ENCODE measurements at regions not wholly inside any gene's neighbourhood (a gene's known extent, or its start where the extent isn't known, plus 50 kb on each side); places are given as distances from the start of the nearest gene placed in this dataset.
"Not testable (repeated sequence)": the region's sequence is repeated elsewhere in the genome, so short reads cannot be mapped to it uniquely, and the experiment has no call there.

DNA sequence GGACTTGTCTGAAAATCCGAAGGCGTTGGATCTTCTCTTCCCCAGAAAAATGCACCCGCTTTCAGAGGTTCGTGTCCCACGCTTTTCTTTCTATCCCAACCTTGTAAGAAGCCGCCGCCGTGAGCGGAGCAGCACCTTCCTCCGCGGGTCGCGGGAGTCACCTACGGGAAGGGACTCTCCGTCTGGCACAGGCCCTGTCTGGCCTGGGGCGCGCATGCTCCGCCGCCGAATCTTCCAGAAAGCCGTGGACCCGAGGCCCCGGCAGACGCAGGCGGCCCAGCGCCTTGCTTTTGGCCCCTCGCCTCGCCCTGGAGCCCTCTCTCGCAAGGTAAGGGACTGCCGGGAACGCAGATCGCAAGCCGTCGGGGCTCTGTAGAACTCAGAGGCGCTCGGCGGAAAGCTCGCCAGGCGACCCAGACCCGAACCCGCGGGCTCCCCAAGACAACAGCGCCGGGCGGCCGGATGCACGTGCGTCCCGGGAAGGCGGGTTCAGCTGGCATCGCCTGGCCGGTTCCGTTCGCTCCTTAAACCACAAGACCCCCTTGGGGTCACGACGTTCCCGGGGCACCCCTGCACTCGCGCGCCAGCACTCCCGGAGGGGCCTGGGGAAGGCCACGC lies 4055.2 kb upstream of the TPTE start:
- no CpG with 5 or more reads among the region's 62 CpGs for WGBS (ENCODE audit: low lambda C conversion rate)
- not testable (repeated sequence) for H3K27ac ChIP-seq (ENCODE audit: low read depth in 2 of 2, low read length in 1 of 2)

DNA sequence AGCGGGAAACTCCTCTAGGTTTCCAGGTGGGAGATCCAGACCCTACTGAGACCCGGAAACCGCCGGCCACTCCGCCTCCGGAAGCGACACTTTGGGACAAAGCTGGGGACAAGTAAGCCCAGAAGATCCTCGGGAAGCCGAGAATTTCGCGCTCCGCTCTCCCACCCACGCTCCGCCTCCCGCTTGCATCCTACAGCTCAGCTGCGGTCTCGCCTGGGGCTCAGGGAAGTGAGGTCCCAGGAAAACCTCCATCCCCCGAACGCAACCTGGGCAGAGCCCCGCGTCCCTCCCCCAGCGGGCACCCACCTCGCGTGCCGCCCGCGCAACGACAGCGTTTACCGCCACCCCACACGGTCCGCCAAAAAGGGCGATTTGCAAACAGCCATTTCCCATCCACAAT lies 4054.7 kb upstream of the TPTE start:
- H3K4me2 ChIP-seq; CTCF ChIA-PET; POLR2A ChIA-PET; H3K9me3 ChIP-seq; H3K4me3 ChIP-seq (ENCODE audit: low read depth in 2 of 2, low read length in 1 of 2); H3K9ac ChIP-seq; H3K4me1 ChIP-seq (ENCODE audit: control insufficient read depth in 1 of 2, insufficient read depth in 2 of 2, low read depth in 1 of 2, low read length in 1 of 2); H3K27me3 ChIP-seq (ENCODE audit: insufficient read depth); DNase-seq; H3K9me2 ChIP-seq; H4K20me1 ChIP-seq (ENCODE audit: insufficient read depth); H2AFZ ChIP-seq (ENCODE audit: low read depth); H3K79me2 ChIP-seq (ENCODE audit: insufficient read depth); H3F3A ChIP-seq (replicated peaks; ENCODE audit: insufficient read depth); H3K36me3 ChIP-seq (replicated peaks in 1 of 2; ENCODE audit: control insufficient read depth in 1 of 2, insufficient read depth in 2 of 2, low read length in 1 of 2); H3K27ac ChIP-seq (ENCODE audit: low read depth in 2 of 2, low read length in 1 of 2): not testable (repeated sequence)
- WGBS (ENCODE audit: low lambda C conversion rate) = no CpG with 5 or more reads among the region's 33 CpGs

More for the DNA sequence above, 4055.2 kb upstream of the TPTE start:
- H3K27me3 ChIP-seq (ENCODE audit: insufficient read depth); CTCF ChIA-PET; H3K9me2 ChIP-seq; DNase-seq; H3K4me3 ChIP-seq (ENCODE audit: low read depth in 2 of 2, low read length in 1 of 2); H2AFZ ChIP-seq (ENCODE audit: low read depth); H3K9me3 ChIP-seq; H3K79me2 ChIP-seq (ENCODE audit: insufficient read depth); H3K4me2 ChIP-seq; H3K9ac ChIP-seq; H3K4me1 ChIP-seq (ENCODE audit: control insufficient read depth in 1 of 2, insufficient read depth in 2 of 2, low read depth in 1 of 2, low read length in 1 of 2); H4K20me1 ChIP-seq (ENCODE audit: insufficient read depth); H3K36me3 ChIP-seq (replicated peaks in 1 of 2; ENCODE audit: control insufficient read depth in 1 of 2, insufficient read depth in 2 of 2, low read length in 1 of 2); POLR2A ChIA-PET; H3F3A ChIP-seq (replicated peaks; ENCODE audit: insufficient read depth): not testable (repeated sequence)

DNA sequence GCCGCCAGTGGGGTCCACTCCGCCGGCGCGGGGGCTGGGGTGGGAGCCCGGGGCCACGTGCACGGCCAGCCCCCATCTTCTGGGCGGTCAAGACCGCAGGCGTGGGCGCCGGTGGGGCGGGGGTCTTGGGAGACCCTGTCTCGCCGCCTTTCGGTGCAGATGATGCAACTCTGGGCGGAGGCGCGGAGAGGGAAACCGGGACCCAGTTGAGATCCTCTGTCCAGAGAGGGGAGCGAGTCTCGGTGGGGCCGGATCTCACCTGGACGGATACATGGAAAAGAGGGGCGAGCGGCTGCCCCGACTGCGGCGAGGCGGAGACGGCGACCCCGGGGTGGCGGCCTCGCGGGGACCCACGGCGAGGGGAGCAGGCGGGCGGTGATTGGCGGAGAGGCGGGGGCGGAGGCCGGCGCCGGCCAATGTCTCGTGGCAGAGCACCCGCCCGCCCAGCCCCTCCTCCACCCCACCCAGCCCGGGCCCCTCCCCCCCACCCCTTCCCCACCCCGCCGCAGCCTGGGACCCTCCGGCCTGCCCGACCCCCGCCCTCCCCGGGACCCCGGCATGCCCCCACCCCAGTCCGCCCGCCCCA lies 4054.1 kb upstream of the TPTE start:
- CTCF ChIA-PET; H3K79me2 ChIP-seq (ENCODE audit: insufficient read depth); POLR2A ChIA-PET; H2AFZ ChIP-seq (ENCODE audit: low read depth); H3F3A ChIP-seq (replicated peaks; ENCODE audit: insufficient read depth); H3K27ac ChIP-seq (ENCODE audit: low read depth in 2 of 2, low read length in 1 of 2); H3K4me1 ChIP-seq (ENCODE audit: control insufficient read depth in 1 of 2, insufficient read depth in 2 of 2, low read depth in 1 of 2, low read length in 1 of 2); H3K9me3 ChIP-seq; H3K27me3 ChIP-seq (ENCODE audit: insufficient read depth); H3K9ac ChIP-seq; DNase-seq; H4K20me1 ChIP-seq (ENCODE audit: insufficient read depth); H3K4me3 ChIP-seq (ENCODE audit: low read depth in 2 of 2, low read length in 1 of 2); H3K4me2 ChIP-seq; H3K36me3 ChIP-seq (replicated peaks in 1 of 2; ENCODE audit: control insufficient read depth in 1 of 2, insufficient read depth in 2 of 2, low read length in 1 of 2); H3K9me2 ChIP-seq: not testable (repeated sequence)
- WGBS (ENCODE audit: low lambda C conversion rate) = no CpG with 5 or more reads among the region's 60 CpGs

DNA sequence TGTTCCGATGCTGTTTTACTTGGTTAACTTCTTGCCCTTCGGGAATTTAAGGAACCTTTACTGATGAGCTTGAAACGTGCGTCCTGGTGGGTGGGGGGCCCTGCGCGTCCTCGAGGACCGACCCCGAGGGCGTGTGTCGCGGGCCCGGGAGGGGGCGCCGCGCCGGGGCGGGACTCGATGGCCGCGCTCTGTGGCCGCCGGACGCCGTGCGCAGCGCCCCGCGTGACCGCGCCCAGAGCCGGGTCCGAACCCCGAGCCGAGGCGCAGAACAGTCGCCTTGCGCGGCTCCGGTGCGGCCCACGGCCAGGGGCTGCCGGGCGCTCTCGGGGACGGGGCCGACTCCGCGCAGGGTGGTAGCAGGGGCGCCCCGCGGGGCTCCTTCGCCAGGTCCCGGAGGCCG lies 4053.5 kb upstream of the TPTE start:
- H3F3A ChIP-seq (replicated peaks; ENCODE audit: insufficient read depth); H3K9ac ChIP-seq; H3K27ac ChIP-seq (ENCODE audit: low read depth in 2 of 2, low read length in 1 of 2); CTCF ChIA-PET; H3K9me3 ChIP-seq; H3K79me2 ChIP-seq (ENCODE audit: insufficient read depth); H3K36me3 ChIP-seq (replicated peaks in 1 of 2; ENCODE audit: control insufficient read depth in 1 of 2, insufficient read depth in 2 of 2, low read length in 1 of 2); H3K4me3 ChIP-seq (ENCODE audit: low read depth in 2 of 2, low read length in 1 of 2); DNase-seq; H3K4me1 ChIP-seq (ENCODE audit: control insufficient read depth in 1 of 2, insufficient read depth in 2 of 2, low read depth in 1 of 2, low read length in 1 of 2); POLR2A ChIA-PET; H3K4me2 ChIP-seq; H3K9me2 ChIP-seq; H3K27me3 ChIP-seq (ENCODE audit: insufficient read depth); H2AFZ ChIP-seq (ENCODE audit: low read depth); H4K20me1 ChIP-seq (ENCODE audit: insufficient read depth): not testable (repeated sequence)
- whole genome bisulfite sequencing (ENCODE audit: low lambda C conversion rate) = no CpG with 5 or more reads among the region's 55 CpGs

DNA sequence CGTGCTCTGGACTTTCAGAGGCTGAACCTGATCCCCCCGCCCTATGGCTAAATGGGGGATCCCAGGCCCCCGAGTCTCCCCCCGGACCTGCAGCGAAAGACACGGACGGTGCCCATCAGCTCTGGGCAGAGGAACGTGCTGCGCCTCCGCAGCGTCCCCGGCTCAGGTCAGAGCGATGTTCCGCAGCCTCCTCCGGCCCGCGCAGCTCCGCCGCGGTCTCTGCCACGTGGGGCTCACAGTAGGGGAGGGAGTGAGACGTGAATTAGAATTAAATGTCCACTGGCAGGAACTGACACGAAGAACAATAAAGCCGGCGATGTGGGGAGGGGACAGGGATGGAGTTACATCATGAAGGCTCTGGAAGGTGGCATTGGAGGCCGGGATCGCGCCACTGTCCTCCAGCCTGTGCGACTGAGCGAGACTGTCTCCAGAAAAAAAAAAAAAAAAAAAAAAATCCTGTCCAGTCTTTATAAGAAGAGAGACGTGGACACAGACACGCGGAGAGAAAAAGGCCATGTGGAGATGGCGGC lies 4053.0 kb upstream of the TPTE start:
- H3K27ac ChIP-seq (ENCODE audit: low read depth in 2 of 2, low read length in 1 of 2); POLR2A ChIA-PET; H3K4me1 ChIP-seq (ENCODE audit: control insufficient read depth in 1 of 2, insufficient read depth in 2 of 2, low read depth in 1 of 2, low read length in 1 of 2); H3K4me3 ChIP-seq (ENCODE audit: low read depth in 2 of 2, low read length in 1 of 2); CTCF ChIA-PET; H2AFZ ChIP-seq (ENCODE audit: low read depth); H3K4me2 ChIP-seq; H3K36me3 ChIP-seq (replicated peaks in 1 of 2; ENCODE audit: control insufficient read depth in 1 of 2, insufficient read depth in 2 of 2, low read length in 1 of 2); H3F3A ChIP-seq (replicated peaks; ENCODE audit: insufficient read depth); H3K9me2 ChIP-seq; DNase-seq; H3K79me2 ChIP-seq (ENCODE audit: insufficient read depth); H3K9ac ChIP-seq; H4K20me1 ChIP-seq (ENCODE audit: insufficient read depth); H3K27me3 ChIP-seq (ENCODE audit: insufficient read depth); H3K9me3 ChIP-seq: not testable (repeated sequence)
- no CpG with 5 or more reads among the region's 34 CpGs for WGBS (ENCODE audit: low lambda C conversion rate)

DNA sequence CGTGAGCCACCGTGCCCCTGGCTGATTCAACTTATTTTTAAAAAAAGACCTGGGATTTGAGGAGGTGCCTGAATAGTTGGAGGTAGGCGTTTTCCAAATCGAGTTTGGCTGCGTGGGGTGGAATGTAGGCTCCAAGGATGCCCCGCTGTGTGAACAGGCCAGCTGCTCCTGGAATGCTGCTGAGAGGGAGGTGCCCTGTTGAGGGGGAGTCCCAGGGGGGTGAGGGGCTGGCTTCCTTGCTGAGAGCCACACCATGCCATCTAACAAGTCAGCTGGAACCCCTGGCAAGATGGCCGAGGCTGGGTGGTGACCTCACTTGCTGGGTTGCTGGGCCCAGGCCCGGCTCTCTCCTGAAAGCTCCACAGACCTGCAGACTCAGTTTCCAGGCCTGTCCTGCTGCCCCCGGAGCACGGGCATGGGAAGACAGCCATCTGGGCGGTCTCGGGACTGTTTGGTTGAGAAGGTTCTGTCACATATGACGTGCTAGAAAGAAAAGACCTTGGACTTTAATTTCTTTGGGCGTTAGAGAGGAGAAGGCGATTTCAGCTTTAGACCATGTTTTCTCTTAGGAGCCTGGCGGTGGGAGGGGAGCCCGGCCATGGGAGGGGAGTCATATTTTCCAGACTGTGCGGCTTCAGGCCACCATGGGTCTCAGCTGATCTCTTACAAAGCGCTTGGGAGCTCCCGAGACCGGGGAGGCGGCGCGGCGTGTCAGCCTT lies 4047.0 kb upstream of the TPTE start:
- H3K4me2 ChIP-seq; H3K27me3 ChIP-seq (ENCODE audit: insufficient read depth); H2AFZ ChIP-seq (ENCODE audit: low read depth); H3F3A ChIP-seq (replicated peaks; ENCODE audit: insufficient read depth); H3K9me3 ChIP-seq; H3K4me1 ChIP-seq (ENCODE audit: control insufficient read depth in 1 of 2, insufficient read depth in 2 of 2, low read depth in 1 of 2, low read length in 1 of 2); H3K36me3 ChIP-seq (replicated peaks in 1 of 2; ENCODE audit: control insufficient read depth in 1 of 2, insufficient read depth in 2 of 2, low read length in 1 of 2); H3K4me3 ChIP-seq (ENCODE audit: low read depth in 2 of 2, low read length in 1 of 2); H3K9me2 ChIP-seq; DNase-seq; H4K20me1 ChIP-seq (ENCODE audit: insufficient read depth); H3K79me2 ChIP-seq (ENCODE audit: insufficient read depth); POLR2A ChIA-PET; H3K9ac ChIP-seq; H3K27ac ChIP-seq (ENCODE audit: low read depth in 2 of 2, low read length in 1 of 2); CTCF ChIA-PET: not testable (repeated sequence)
- no CpG with 5 or more reads among the region's 25 CpGs for WGBS (ENCODE audit: low lambda C conversion rate)

All from SK-N-SH (cell line).